Breast epithelium (tissue), 4 donors: ENCODE measurements at regions not wholly inside any gene's neighbourhood (a gene's known extent, or its start where the extent isn't known, plus 50 kb on each side); places are given as distances from the start of the nearest gene placed in this dataset.
"Not testable (repeated sequence)": the region's sequence is repeated elsewhere in the genome, so short reads cannot be mapped to it uniquely, and the experiment has no call there.

Experiments used
- DNase-seq, 2 donors: peaks; one replicate each; pipeline ENCODE4 v3.0.0-alpha.2; 2019; ENCODE audit warnings: low spot score in 2 of 2
- H3K27ac ChIP-seq, 2 donors: fragments of 200-600 bp; sonication (generic) in 1 of 2; one replicate each; pipeline ENCODE4 v1.5.1; 2016 to 2019; ENCODE audit warnings: mild to moderate bottlenecking in 1 of 2
- H3K27me3 ChIP-seq, 2 donors: fragments of 200-600 bp; sonication (generic) in 1 of 2; one replicate each; pipeline versions ENCODE4 v1.5.1 to v1.6.0; 2017 to 2019; ENCODE audit warnings: control low read depth in 1 of 2, mild to moderate bottlenecking in 1 of 2
- H3K36me3 ChIP-seq: fragments of 200-600 bp; one replicate; pipeline ENCODE4 v1.5.1; 2019
- H3K4me1 ChIP-seq, 2 donors: fragments of 200-600 bp; sonication (generic); one replicate each; pipeline ENCODE4 v1.5.1; 2016 to 2019; ENCODE audit warnings: control low read depth in 1 of 2
- H3K4me3 ChIP-seq, 3 donors: fragments of 200-600 bp; sonication (generic); 1 replicate in 2 of 3; 2 replicates in 1 of 3; pipeline ENCODE4 v1.5.1; 2016 to 2019; ENCODE audit warnings: mild to moderate bottlenecking in 3 of 3, moderate library complexity in 2 of 3
- H3K9me3 ChIP-seq, 2 donors: fragments of 200-600 bp; sonication (generic) in 1 of 2; one replicate each; pipeline ENCODE4 v1.5.1; 2016 to 2019; ENCODE audit warnings: control low read depth in 1 of 2
- CTCF ChIP-seq, 3 donors: fragments of 450-650 bp; IDR thresholded peaks; one replicate each; pipeline ENCODE4 v1.5.1; 2016 to 2017; ENCODE audit warnings: antibody characterized with exemption in 3 of 3, mild to moderate bottlenecking in 3 of 3, moderate library complexity in 3 of 3
- POLR2A ChIP-seq: fragments of 450-650 bp; IDR thresholded peaks from one replicate; pipeline ENCODE4 v1.6.1; 2016; ENCODE audit warnings: antibody characterized with exemption, mild to moderate bottlenecking, moderate library complexity
- POLR2AphosphoS5 ChIP-seq, 3 donors: sonication (generic); formaldehyde crosslinking; IDR thresholded peaks; one replicate each; pipeline ENCODE4 v1.6.1; 2017; ENCODE audit warnings: antibody characterized with exemption in 3 of 3
- intact Hi-C: fragments of 100-400 bp; cut with DNase I; formaldehyde crosslinking; loops from one replicate; pipeline ENCODE4 v1.15.1; 2023; ENCODE audit warnings: low total_unique reads

GRCh38 chr4:173609158-173609557, 79.1 kb upstream of the HAND2 start:
- H3K36me3 ChIP-seq: no peaks in the 10 kb centered on the region

GRCh38 chr4:173608632-173609031, 78.6 kb upstream of the HAND2 start:
- intact Hi-C loops, H3K27me3 ChIP-seq, H3K4me3 ChIP-seq, H3K4me1 ChIP-seq, DNase-seq, H3K36me3 ChIP-seq, H3K27ac ChIP-seq, H3K9me3 ChIP-seq: not testable (repeated sequence)

More at GRCh38 chr4:173609158-173609557, 79.1 kb upstream of the HAND2 start:
- DNase-seq: no peak
- TF ChIP-seq POLR2AphosphoS5 (IDR thresholded peaks at IDR 0.05) (no peak), CTCF (IDR thresholded peaks at IDR 0.05) (no peak), POLR2A (no peak)
- intact Hi-C loops: no loop called here
- Histone ChIP-seq H3K27ac (no peak overlapping the region), H3K9me3 (no peaks in the 10 kb centered on the region), H3K27me3 (no peaks in the 10 kb centered on the region), H3K4me1 (no peaks in the 10 kb centered on the region), H3K4me3 (no peak overlapping the region)

- Histone ChIP-seq H3K36me3 (no peaks in the 10 kb centered on the region), H3K4me1 (no peaks in the 10 kb centered on the region), H3K9me3 (no peaks in the 10 kb centered on the region), H3K4me3 (no peak overlapping the region), H3K27me3 (no peaks in the 10 kb centered on the region), H3K27ac (no peak overlapping the region)
- no peak for DNase-seq
- intact Hi-C loops: no loop called here
- TF ChIP-seq CTCF (IDR thresholded peaks at IDR 0.05): no peak
- TF ChIP-seq POLR2AphosphoS5 (IDR thresholded peaks at IDR 0.05): no peak
- no peak for TF ChIP-seq POLR2A
Measured at GRCh38 chr4:173591760-173592159, 61.7 kb upstream of the HAND2 start.

- DNase-seq: no peak
- TF ChIP-seq CTCF (IDR thresholded peaks at IDR 0.05) (no peak), POLR2AphosphoS5 (IDR thresholded peaks at IDR 0.05) (no peak), POLR2A (no peak)
- H3K36me3 ChIP-seq: no peaks in the 10 kb centered on the region
- no peaks in the 10 kb centered on the region for H3K27me3 ChIP-seq
- no peaks in the 10 kb centered on the region for H3K9me3 ChIP-seq
- H3K27ac ChIP-seq: no peak overlapping the region
- no peak overlapping the region for H3K4me3 ChIP-seq
- no peaks in the 10 kb centered on the region for H3K4me1 ChIP-seq
- intact Hi-C loops: no loop called here
Measured at GRCh38 chr4:173590697-173591096, 60.7 kb upstream of the HAND2 start.

- intact Hi-C loops: no loop called here
- H3K4me3 ChIP-seq: no peak overlapping the region
- no peak for DNase-seq
- H3K27me3 ChIP-seq: no peaks in the 10 kb centered on the region
- no peaks in the 10 kb centered on the region for H3K36me3 ChIP-seq
- no peaks in the 10 kb centered on the region for H3K4me1 ChIP-seq
- no peak overlapping the region for H3K27ac ChIP-seq
- TF ChIP-seq POLR2AphosphoS5 (IDR thresholded peaks at IDR 0.05) (no peak), CTCF (IDR thresholded peaks at IDR 0.05) (no peak), POLR2A (no peak)
- H3K9me3 ChIP-seq: no peaks in the 10 kb centered on the region
Measured at GRCh38 chr4:173585876-173586572, 56.0 kb upstream of the HAND2 start.

GRCh38 chr4:173584506-173584905, 54.5 kb upstream of the HAND2 start:
- Histone ChIP-seq H3K36me3 (no peaks in the 10 kb centered on the region), H3K4me3 (no peak overlapping the region), H3K27me3 (no peaks in the 10 kb centered on the region), H3K9me3 (no peaks in the 10 kb centered on the region), H3K4me1 (no peaks in the 10 kb centered on the region), H3K27ac (no peak overlapping the region)
- no peak for DNase-seq
- no peak for TF ChIP-seq POLR2AphosphoS5 (IDR thresholded peaks at IDR 0.05)
- TF ChIP-seq CTCF (IDR thresholded peaks at IDR 0.05): no peak
- no peak for TF ChIP-seq POLR2A
- intact Hi-C loops: no loop called here
